ENCODE measurements at regions not wholly inside any gene's neighbourhood (a gene's known extent, or its start where the extent isn't known, plus 50 kb on each side); places are given as distances from the start of the nearest gene placed in this dataset.
"Not testable (repeated sequence)": the region's sequence is repeated elsewhere in the genome, so short reads cannot be mapped to it uniquely, and the experiment has no call there.

- Histone ChIP-seq H3K9ac (ENCODE audit: low read length) (no peak overlapping the region), H3K27ac (ENCODE audit: low read depth, low read length) (no peak overlapping the region), H3K27me3 (ENCODE audit: control insufficient read depth, insufficient read depth, low read length) (no peaks in the 10 kb centered on the region), H3K4me1 (ENCODE audit: control insufficient read depth, insufficient read depth, low read length) (peaks cover 6% of the 10 kb centered on the region), H3K9me3 (ENCODE audit: control insufficient read depth, insufficient read depth, low read depth, low read length) (no peaks in the 10 kb centered on the region), H3K4me3 (ENCODE audit: low read depth, low read length) (no peak overlapping the region), H3K36me3 (ENCODE audit: control insufficient read depth, insufficient read depth, low read length) (no peaks in the 10 kb centered on the region)
These were observed 404.8 kb downstream of the MAT2B start for GRCh38 chr5:163910226-163910625.

- H3K27me3 ChIP-seq (ENCODE audit: control insufficient read depth, insufficient read depth, low read length) = no peaks in the 10 kb centered on the region
- H3K27ac ChIP-seq (ENCODE audit: low read depth, low read length) = no peak overlapping the region
- H3K36me3 ChIP-seq (ENCODE audit: control insufficient read depth, insufficient read depth, low read length) = no peaks in the 10 kb centered on the region
- H3K9ac ChIP-seq (ENCODE audit: low read length) = no peak overlapping the region
- H3K4me3 ChIP-seq (ENCODE audit: low read depth, low read length) = no peak overlapping the region
- peaks cover 16% of the 10 kb centered on the region for H3K4me1 ChIP-seq (ENCODE audit: control insufficient read depth, insufficient read depth, low read length)
- H3K9me3 ChIP-seq (ENCODE audit: control insufficient read depth, insufficient read depth, low read depth, low read length) = no peaks in the 10 kb centered on the region
These were observed 406.6 kb downstream of the MAT2B start for GRCh38 chr5:163912046-163912445.

- peaks cover 16% of the 10 kb centered on the region for H3K4me1 ChIP-seq (ENCODE audit: control insufficient read depth, insufficient read depth, low read length)
- H3K4me3 ChIP-seq (ENCODE audit: low read depth, low read length) = no peak overlapping the region
- no peak overlapping the region for H3K27ac ChIP-seq (ENCODE audit: low read depth, low read length)
- H3K9me3 ChIP-seq (ENCODE audit: control insufficient read depth, insufficient read depth, low read depth, low read length) = no peaks in the 10 kb centered on the region
- no peak overlapping the region for H3K9ac ChIP-seq (ENCODE audit: low read length)
- no peaks in the 10 kb centered on the region for H3K27me3 ChIP-seq (ENCODE audit: control insufficient read depth, insufficient read depth, low read length)
- H3K36me3 ChIP-seq (ENCODE audit: control insufficient read depth, insufficient read depth, low read length) = no peaks in the 10 kb centered on the region
These were observed 408.1 kb downstream of the MAT2B start for GRCh38 chr5:163913548-163913947.

GRCh38 chr5:163914910-163915309 lies 409.5 kb downstream of the MAT2B start:
- H3K4me1 ChIP-seq (ENCODE audit: control insufficient read depth, insufficient read depth, low read length) = peaks cover 16% of the 10 kb centered on the region
- H3K27ac ChIP-seq (ENCODE audit: low read depth, low read length) = no peak overlapping the region
- 0 out of 2 replicates have a peak, but pooled peaks cover under 1% of the 10 kb centered on the region for H3K9me3 ChIP-seq (ENCODE audit: control insufficient read depth, insufficient read depth, low read depth, low read length)
- no peaks in the 10 kb centered on the region for H3K36me3 ChIP-seq (ENCODE audit: control insufficient read depth, insufficient read depth, low read length)
- H3K9ac ChIP-seq (ENCODE audit: low read length) = no peak overlapping the region
- no peak overlapping the region for H3K4me3 ChIP-seq (ENCODE audit: low read depth, low read length)
- H3K27me3 ChIP-seq (ENCODE audit: control insufficient read depth, insufficient read depth, low read length) = no peaks in the 10 kb centered on the region

GRCh38 chr5:163915481-163915961 lies 410.1 kb downstream of the MAT2B start:
- Histone ChIP-seq H3K27me3 (ENCODE audit: control insufficient read depth, insufficient read depth, low read length) (no peaks in the 10 kb centered on the region), H3K4me3 (ENCODE audit: low read depth, low read length) (no peak overlapping the region), H3K36me3 (ENCODE audit: control insufficient read depth, insufficient read depth, low read length) (no peaks in the 10 kb centered on the region), H3K27ac (ENCODE audit: low read depth, low read length) (no peak overlapping the region), H3K9ac (ENCODE audit: low read length) (no peak overlapping the region), H3K4me1 (ENCODE audit: control insufficient read depth, insufficient read depth, low read length) (peaks cover 16% of the 10 kb centered on the region), H3K9me3 (ENCODE audit: control insufficient read depth, insufficient read depth, low read depth, low read length) (peaks cover 6% of the 10 kb centered on the region; the same call in 1 of the 2 replicates)

- no peak overlapping the region for H3K9ac ChIP-seq (ENCODE audit: low read length)
- no peak overlapping the region for H3K4me3 ChIP-seq (ENCODE audit: low read depth, low read length)
- no peak overlapping the region for H3K27ac ChIP-seq (ENCODE audit: low read depth, low read length)
- H3K4me1 ChIP-seq (ENCODE audit: control insufficient read depth, insufficient read depth, low read length) = peaks cover 16% of the 10 kb centered on the region
- no peaks in the 10 kb centered on the region for H3K27me3 ChIP-seq (ENCODE audit: control insufficient read depth, insufficient read depth, low read length)
- no peaks in the 10 kb centered on the region for H3K36me3 ChIP-seq (ENCODE audit: control insufficient read depth, insufficient read depth, low read length)
- H3K9me3 ChIP-seq (ENCODE audit: control insufficient read depth, insufficient read depth, low read depth, low read length) = peaks cover 12% of the 10 kb centered on the region; the same call in 1 of the 2 replicates
These were observed 411.0 kb downstream of the MAT2B start for GRCh38 chr5:163916376-163916775.

- H3K9me3 ChIP-seq (ENCODE audit: control insufficient read depth, insufficient read depth, low read depth, low read length) = peaks cover 12% of the 10 kb centered on the region; the same call in 1 of the 2 replicates
- H3K27me3 ChIP-seq (ENCODE audit: control insufficient read depth, insufficient read depth, low read length) = no peaks in the 10 kb centered on the region
- H3K36me3 ChIP-seq (ENCODE audit: control insufficient read depth, insufficient read depth, low read length) = no peaks in the 10 kb centered on the region
- H3K27ac ChIP-seq (ENCODE audit: low read depth, low read length) = no peak overlapping the region
- H3K9ac ChIP-seq (ENCODE audit: low read length) = no peak overlapping the region
- H3K4me3 ChIP-seq (ENCODE audit: low read depth, low read length) = no peak overlapping the region
- H3K4me1 ChIP-seq (ENCODE audit: control insufficient read depth, insufficient read depth, low read length) = peaks cover 16% of the 10 kb centered on the region
These were observed 411.4 kb downstream of the MAT2B start for GRCh38 chr5:163916861-163917260.

- Histone ChIP-seq H3K4me1 (ENCODE audit: control insufficient read depth, insufficient read depth, low read length) (peaks cover 16% of the 10 kb centered on the region), H3K9ac (ENCODE audit: low read length) (no peak overlapping the region), H3K27me3 (ENCODE audit: control insufficient read depth, insufficient read depth, low read length) (no peaks in the 10 kb centered on the region), H3K9me3 (ENCODE audit: control insufficient read depth, insufficient read depth, low read depth, low read length) (peaks cover 12% of the 10 kb centered on the region; the same call in 1 of the 2 replicates), H3K4me3 (ENCODE audit: low read depth, low read length) (no peak overlapping the region), H3K36me3 (ENCODE audit: control insufficient read depth, insufficient read depth, low read length) (no peaks in the 10 kb centered on the region), H3K27ac (ENCODE audit: low read depth, low read length) (no peak overlapping the region)
These were observed 412.3 kb downstream of the MAT2B start for GRCh38 chr5:163917747-163918146.

- H3K9ac ChIP-seq (ENCODE audit: low read length); H3K27me3 ChIP-seq (ENCODE audit: control insufficient read depth, insufficient read depth, low read length); H3K4me1 ChIP-seq (ENCODE audit: control insufficient read depth, insufficient read depth, low read length); H3K4me3 ChIP-seq (ENCODE audit: low read depth, low read length); H3K9me3 ChIP-seq (ENCODE audit: control insufficient read depth, insufficient read depth, low read depth, low read length); H3K36me3 ChIP-seq (ENCODE audit: control insufficient read depth, insufficient read depth, low read length); H3K27ac ChIP-seq (ENCODE audit: low read depth, low read length): not testable (repeated sequence)
These were observed 429.6 kb downstream of the MAT2B start for GRCh38 chr5:163934990-163935389.

GRCh38 chr5:163938595-163938994 lies 433.2 kb downstream of the MAT2B start:
- Histone ChIP-seq H3K4me3 (ENCODE audit: low read depth, low read length) (no peak overlapping the region), H3K9me3 (ENCODE audit: control insufficient read depth, insufficient read depth, low read depth, low read length) (no peaks in the 10 kb centered on the region), H3K27me3 (ENCODE audit: control insufficient read depth, insufficient read depth, low read length) (no peaks in the 10 kb centered on the region), H3K4me1 (ENCODE audit: control insufficient read depth, insufficient read depth, low read length) (no peaks in the 10 kb centered on the region), H3K9ac (ENCODE audit: low read length) (no peak overlapping the region), H3K36me3 (ENCODE audit: control insufficient read depth, insufficient read depth, low read length) (no peaks in the 10 kb centered on the region), H3K27ac (ENCODE audit: low read depth, low read length) (no peak overlapping the region)

- H3K4me1 ChIP-seq (ENCODE audit: control insufficient read depth, insufficient read depth, low read length) = no peaks in the 10 kb centered on the region
- no peaks in the 10 kb centered on the region for H3K27me3 ChIP-seq (ENCODE audit: control insufficient read depth, insufficient read depth, low read length)
- H3K9ac ChIP-seq (ENCODE audit: low read length) = no peak overlapping the region
- no peaks in the 10 kb centered on the region for H3K36me3 ChIP-seq (ENCODE audit: control insufficient read depth, insufficient read depth, low read length)
- H3K27ac ChIP-seq (ENCODE audit: low read depth, low read length) = no peak overlapping the region
- H3K9me3 ChIP-seq (ENCODE audit: control insufficient read depth, insufficient read depth, low read depth, low read length) = no peaks in the 10 kb centered on the region
- H3K4me3 ChIP-seq (ENCODE audit: low read depth, low read length) = no peak overlapping the region
These were observed 435.7 kb downstream of the MAT2B start for GRCh38 chr5:163941079-163941478.

GRCh38 chr5:163943546-163943945 lies 438.1 kb downstream of the MAT2B start:
- no peaks in the 10 kb centered on the region for H3K27me3 ChIP-seq (ENCODE audit: control insufficient read depth, insufficient read depth, low read length)

More at GRCh38 chr5:163943546-163943945, 438.1 kb downstream of the MAT2B start:
- Histone ChIP-seq H3K4me1 (ENCODE audit: control insufficient read depth, insufficient read depth, low read length) (no peaks in the 10 kb centered on the region), H3K9ac (ENCODE audit: low read length) (no peak overlapping the region), H3K27ac (ENCODE audit: low read depth, low read length) (no peak overlapping the region), H3K4me3 (ENCODE audit: low read depth, low read length) (no peak overlapping the region), H3K36me3 (ENCODE audit: control insufficient read depth, insufficient read depth, low read length) (no peaks in the 10 kb centered on the region), H3K9me3 (ENCODE audit: control insufficient read depth, insufficient read depth, low read depth, low read length) (no peaks in the 10 kb centered on the region)
